H1 (cell line): ENCODE measurements at regions not wholly inside any gene's neighbourhood (a gene's known extent, or its start where the extent isn't known, plus 50 kb on each side); places are given as distances from the start of the nearest gene placed in this dataset.

Experiments used
- CTCF ChIA-PET: fragments of 300-600 bp; sonication (Branson Sonifier 250); formaldehyde crosslinking; loops from one replicate; lab custom pipeline; 2021; ENCODE audit not compliant: partially characterized antibody; lab: Charles Lee
- POLR2A ChIA-PET: fragments of 300-600 bp; sonication (Branson Sonifier 250); formaldehyde crosslinking; loops from one replicate; lab custom pipeline; 2021; ENCODE audit warnings: inconsistent platforms; ENCODE audit not compliant: partially characterized antibody; lab: Charles Lee
- DNase-seq, 2 experiments: peaks; one replicate each; pipeline versions ENCODE4 v3.0.0 to v3.0.0-alpha.2; 2010 to 2022; ENCODE audit warnings: low spot score in 2 of 2, low read depth in 1 of 2, mixed read lengths in 1 of 2
- FAIRE-seq: peaks from 2 replicates; lab custom pipeline; 2011; peaks lifted over from hg19 to GRCh38; lab: Jason Lieb, UNC
- H2AFZ ChIP-seq: 2 replicates; pipeline ENCODE4 v1.8.1; 2012; ENCODE audit warnings: low read length, inconsistent platforms
- H2AK5ac ChIP-seq: 2 replicates; pipeline ENCODE4 v1.6.1; 2013; ENCODE audit warnings: low read depth, low read length
- H2BK120ac ChIP-seq: replicated peaks from 2 replicates; pipeline ENCODE3; 2013; ENCODE audit warnings: low read depth, low read length, inconsistent platforms
- H2BK12ac ChIP-seq: 2 replicates; pipeline ENCODE4 v1.6.1; 2013; ENCODE audit warnings: low read depth, low read length
- H2BK15ac ChIP-seq: 2 replicates; pipeline ENCODE4 v1.6.1; 2013; ENCODE audit warnings: low read length
- H2BK20ac ChIP-seq: 2 replicates; pipeline ENCODE4 v1.6.1; 2013; ENCODE audit warnings: low read length
- H2BK5ac ChIP-seq: 2 replicates; pipeline ENCODE4 v1.6.1; 2013; ENCODE audit warnings: low read depth, low read length
- H3K14ac ChIP-seq: 2 replicates; pipeline ENCODE4 v1.6.1; 2013; ENCODE audit warnings: inconsistent platforms; ENCODE audit not compliant: insufficient read length
- H3K18ac ChIP-seq: 2 replicates; pipeline ENCODE4 v1.6.1; 2013; ENCODE audit warnings: low read length; ENCODE audit errors: extremely low read depth
- H3K23ac ChIP-seq: 2 replicates; pipeline ENCODE4 v1.6.1; 2013; ENCODE audit warnings: inconsistent platforms; ENCODE audit not compliant: insufficient read length
- H3K23me2 ChIP-seq: 2 replicates; pipeline ENCODE4 v1.6.1; 2013; ENCODE audit warnings: low read depth, low read length
- H3K27ac ChIP-seq: 2 replicates; pipeline ENCODE4 v1.6.1; 2011; ENCODE audit warnings: low read depth, low read length, inconsistent platforms
- H3K27me3 ChIP-seq, 4 experiments: replicated peaks in 1 of 4; 1 replicate in 1 of 4; 2 replicates in 3 of 4; pipeline versions ENCODE4 v1.6.1 to v1.8.1; 2011 to 2013; ENCODE audit warnings: low read length in 3 of 4, mild to moderate bottlenecking in 3 of 4, inconsistent platforms in 2 of 4, mixed read lengths in 2 of 4, moderate library complexity in 1 of 4; ENCODE audit not compliant: control insufficient read depth in 3 of 4, insufficient read depth in 3 of 4; ENCODE audit errors: extremely low read depth in 1 of 4
- H3K36me3 ChIP-seq, 4 experiments: 2 replicates each; pipeline versions ENCODE4 v1.6.1 to v1.8.1; 2011 to 2013; ENCODE audit warnings: mild to moderate bottlenecking in 4 of 4, low read length in 3 of 4, moderate library complexity in 2 of 4, control low read depth in 1 of 4, inconsistent platforms in 1 of 4; ENCODE audit not compliant: insufficient read depth in 4 of 4, control insufficient read depth in 2 of 4
- H3K4ac ChIP-seq: replicated peaks from 2 replicates; pipeline ENCODE3; 2013; ENCODE audit warnings: low read length, low read depth, mixed read lengths, inconsistent platforms; ENCODE audit not compliant: insufficient read length
- H3K4me1 ChIP-seq, 4 experiments: replicated peaks in 1 of 4; 1 replicate in 1 of 4; 2 replicates in 3 of 4; pipeline versions ENCODE4 v1.6.1 to v1.8.1; 2011 to 2013; ENCODE audit warnings: low read length in 3 of 4, inconsistent platforms in 2 of 4, mixed read lengths in 1 of 4; ENCODE audit not compliant: insufficient read depth in 4 of 4, control insufficient read depth in 3 of 4
- H3K4me2 ChIP-seq, 2 experiments: 2 replicates each; pipeline versions ENCODE4 v1.6.1 to v1.8.1; 2011 to 2013; ENCODE audit warnings: low read depth in 2 of 2, low read length in 2 of 2, control low read depth in 1 of 2, inconsistent platforms in 1 of 2, mild to moderate bottlenecking in 1 of 2; ENCODE audit not compliant: insufficient read depth in 1 of 2
- H3K4me3 ChIP-seq, 4 experiments: fragments of 200-600, 300-600 bp in 1 of 4; sonication (generic), shearing (Covaris generic), sonication (Bioruptor Twin) in 1 of 4; 2 replicates each; pipeline versions ENCODE4 v1.5.1 to v1.8.1; 2011 to 2016; ENCODE audit warnings: low read length in 4 of 4, low read depth in 3 of 4, control low read depth in 2 of 4, inconsistent platforms in 2 of 4, mild to moderate bottlenecking in 2 of 4, mixed read lengths in 1 of 4, moderate library complexity in 1 of 4; ENCODE audit not compliant: insufficient read depth in 2 of 4; ENCODE audit errors: extremely low read depth in 1 of 4
- H3K56ac ChIP-seq: replicated peaks from 2 replicates; pipeline ENCODE3; 2013; ENCODE audit warnings: low read depth, mild to moderate bottlenecking, mixed read lengths, low read length, inconsistent platforms; ENCODE audit not compliant: insufficient read length
- H3K79me1 ChIP-seq: 2 replicates; pipeline ENCODE4 v1.6.1; 2013; ENCODE audit warnings: low read depth, low read length, control low read depth
- H3K79me2 ChIP-seq, 2 experiments: 2 replicates each; pipeline versions ENCODE4 v1.6.1 to v1.8.1; 2012 to 2013; ENCODE audit warnings: low read length in 2 of 2, mild to moderate bottlenecking in 2 of 2, inconsistent platforms in 1 of 2; ENCODE audit not compliant: insufficient read depth in 2 of 2, control insufficient read depth in 1 of 2
- H3K9ac ChIP-seq, 4 experiments: replicated peaks in 1 of 4; 1 replicate in 1 of 4; 2 replicates in 3 of 4; pipeline versions ENCODE4 v1.6.1 to v1.8.1; 2011 to 2013; ENCODE audit warnings: low read depth in 3 of 4, low read length in 3 of 4, control low read depth in 2 of 4, mild to moderate bottlenecking in 2 of 4, moderate library complexity in 2 of 4, inconsistent platforms in 1 of 4; ENCODE audit errors: extremely low read depth in 1 of 4
- H3K9me3 ChIP-seq, 2 experiments: 2 replicates each; pipeline versions ENCODE4 v1.6.1 to v1.8.1; 2012 to 2013; ENCODE audit warnings: mild to moderate bottlenecking in 2 of 2, moderate library complexity in 2 of 2, control low read depth in 1 of 2, inconsistent platforms in 1 of 2, low read depth in 1 of 2, low read length in 1 of 2, mixed read lengths in 1 of 2; ENCODE audit not compliant: insufficient read depth in 2 of 2
- H4K20me1 ChIP-seq, 2 experiments: replicated peaks in 1 of 2; 2 replicates each; pipeline versions ENCODE3 to v1.8.1; 2011 to 2013; ENCODE audit warnings: inconsistent platforms in 2 of 2, low read length in 2 of 2, mild to moderate bottlenecking in 1 of 2; ENCODE audit not compliant: insufficient read depth in 2 of 2, control insufficient read depth in 1 of 2
- H4K5ac ChIP-seq: 2 replicates; pipeline ENCODE4 v1.6.1; 2013; ENCODE audit warnings: low read length, low read depth, mixed read lengths, inconsistent platforms; ENCODE audit not compliant: insufficient read length
- H4K8ac ChIP-seq: 2 replicates; pipeline ENCODE4 v1.8.0; 2013; ENCODE audit warnings: mild to moderate bottlenecking, moderate library complexity, low read length, inconsistent platforms; ENCODE audit not compliant: insufficient read depth; ENCODE audit errors: extremely low read depth
- H4K91ac ChIP-seq: replicated peaks from 2 replicates; pipeline ENCODE3; 2013; ENCODE audit warnings: low read length, mixed read lengths, inconsistent platforms; ENCODE audit not compliant: insufficient read length
- BRCA1 ChIP-seq: IDR thresholded peaks from 2 replicates; pipeline ENCODE4 v1.6.1; 2012; ENCODE audit warnings: low read depth, low read length, improper control_type of control experiment
- CTCF ChIP-seq, 3 experiments: IDR thresholded peaks; 1 replicate in 2 of 3; 2 replicates in 1 of 3; pipeline versions ENCODE4 v1.5.1 to v1.6.1; 2011; ENCODE audit warnings: low read length in 3 of 3, mild to moderate bottlenecking in 3 of 3, inconsistent platforms in 2 of 3, low read depth in 1 of 3, moderate library complexity in 1 of 3; ENCODE audit not compliant: insufficient read depth in 1 of 3; ENCODE audit errors: control extremely low read depth in 1 of 3
- POU5F1 ChIP-seq: IDR thresholded peaks from 2 replicates; pipeline ENCODE4 v1.6.1; 2011; ENCODE audit warnings: low read depth, mild to moderate bottlenecking, low read length, moderate library complexity
- RAD21 ChIP-seq, 2 experiments: IDR thresholded peaks in 1 of 2; conservative IDR thresholded peaks in 1 of 2; 2 replicates each; pipeline ENCODE4 v1.6.1; 2011; ENCODE audit warnings: low read depth in 2 of 2, low read length in 2 of 2, improper control_type of control experiment in 1 of 2, inconsistent platforms in 1 of 2, mild to moderate bottlenecking in 1 of 2, moderate library complexity in 1 of 2
- SIX5 ChIP-seq: IDR thresholded peaks from 2 replicates; pipeline ENCODE4 v1.6.1; 2011; ENCODE audit warnings: mild to moderate bottlenecking, low read depth, low read length
- ZNF274 ChIP-seq: IDR thresholded peaks from 2 replicates; pipeline ENCODE4 v1.7.0; 2012; ENCODE audit warnings: low read length, borderline replicate concordance; ENCODE audit errors: extremely low read depth
- WGBS, 2 experiments: shearing (Covaris generic) in 1 of 2; methylation state at CpG; one replicate each; pipeline versions ENCODE4 v1.1.6 to v1.1.7; 2013 to 2015; ENCODE audit warnings: low lambda C conversion rate in 2 of 2, mixed read lengths in 2 of 2, inconsistent platforms in 1 of 2, low coverage in 1 of 2, missing lambda C conversion rate in 1 of 2; ENCODE audit not compliant: insufficient replicate concordance in 2 of 2, insufficient coverage in 1 of 2, insufficient read length in 1 of 2; ENCODE audit errors: extremely low coverage in 1 of 2, missing lambda C conversion rate in 1 of 2; 5-methylcytosine and 5-hydroxymethylcytosine counted together

DNA sequence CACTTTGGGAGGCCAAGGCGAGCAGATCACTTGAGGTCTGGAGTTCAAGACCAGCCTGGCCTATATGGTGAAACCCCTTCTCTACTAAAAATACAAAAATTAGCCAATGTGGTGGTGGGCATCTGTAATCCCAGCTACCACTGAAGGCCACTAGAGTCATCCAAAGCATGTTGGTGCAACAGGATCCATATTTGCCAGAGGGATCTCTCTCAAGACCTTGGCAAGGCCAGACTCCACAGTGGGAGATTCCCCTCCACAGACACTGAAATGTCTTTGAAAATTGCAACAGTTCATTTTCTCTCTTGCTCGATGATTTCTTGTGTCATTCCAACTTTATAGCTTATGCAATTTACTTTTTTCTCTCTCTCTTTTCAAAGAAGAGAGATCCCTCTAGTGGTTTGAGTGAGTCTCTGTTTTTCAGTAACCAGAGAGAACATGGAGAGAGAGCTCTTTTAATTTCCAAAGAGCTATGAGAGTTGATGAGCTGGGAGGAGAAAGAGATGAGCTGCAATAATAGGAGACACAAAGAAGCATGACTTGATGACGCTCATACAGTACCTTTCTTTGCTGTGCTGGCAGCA, 176.8 kb upstream of the USP25 start:
- Histone ChIP-seq H2BK120ac (no peak overlapping the region), H4K8ac (no peak overlapping the region), H2AK5ac (no peak overlapping the region), H2BK12ac (no peak overlapping the region), H3K18ac (no peak overlapping the region), H2BK15ac (no peak overlapping the region), H3K23me2 (no peaks in the 10 kb centered on the region), H3K27me3 (peaks cover 0 to 1% (median 0%) of the 10 kb centered on the region in 4 experiments; a peak in 1 of 7 replicates), H2BK5ac (no peak overlapping the region), H3K79me2 (no peaks in the 10 kb centered on the region), H3K36me3 (no peaks in the 10 kb centered on the region), H3K56ac (no peak overlapping the region), H3K9me3 (peaks cover 0 to 3% of the 10 kb centered on the region in 2 experiments; a peak in 1 of 4 replicates), H4K91ac (no peak overlapping the region), H4K5ac (no peak overlapping the region), H3K4ac (no peak overlapping the region), H3K4me3 (no peak overlapping the region), H3K14ac (no peak overlapping the region), H4K20me1 (no peaks in the 10 kb centered on the region), H2AFZ (no peak overlapping the region), H3K4me1 (no peaks in the 10 kb centered on the region), H3K23ac (no peak overlapping the region), H2BK20ac (no peak overlapping the region), H3K4me2 (no peak overlapping the region), H3K79me1 (no peaks in the 10 kb centered on the region), H3K9ac (no peak overlapping the region), H3K27ac (no peak overlapping the region)
- peak; percentile 46 to 56 for TF ChIP-seq RAD21 (IDR thresholded peaks at IDR 0.05 in 1 of 2, conservative IDR thresholded peaks at IDR 0.05 in 1 of 2; ENCODE audit: low read depth in 2 of 2, low read length in 2 of 2)
- TF ChIP-seq SIX5 = no peak
- TF ChIP-seq CTCF (IDR thresholded peaks at IDR 0.05; ENCODE audit: control extremely low read depth in 1 of 3, insufficient read depth in 1 of 3, low read depth in 1 of 3, low read length in 3 of 3) = peak in 1 of 3 experiments; percentile 51; a peak in 2 of 4 replicates
- no peak for TF ChIP-seq ZNF274
- no peak for TF ChIP-seq BRCA1
- no peak for TF ChIP-seq POU5F1
- 76% methylated on average over 3 of the region's 3 CpGs; no CpG with 5 or more reads in 1 of the 2 experiments for WGBS, 2 experiments
- CTCF ChIA-PET = interaction anchor here (0.7 to 2.7 kb wide), 31 partner anchors 8 to 703 kb away, joined by 3 to 21 read pairs (median 4); no protein-coding TSS in a partner anchor
- POLR2A ChIA-PET = no interaction called here
- DNase-seq = no peak
- FAIRE-seq = peak; percentile 71
